ENCODE measurements at regions not wholly inside any gene's neighbourhood (a gene's known extent, or its start where the extent isn't known, plus 50 kb on each side); places are given as distances from the start of the nearest gene placed in this dataset.
"Not testable (repeated sequence)": the region's sequence is repeated elsewhere in the genome, so short reads cannot be mapped to it uniquely, and the experiment has no call there.

DNA sequence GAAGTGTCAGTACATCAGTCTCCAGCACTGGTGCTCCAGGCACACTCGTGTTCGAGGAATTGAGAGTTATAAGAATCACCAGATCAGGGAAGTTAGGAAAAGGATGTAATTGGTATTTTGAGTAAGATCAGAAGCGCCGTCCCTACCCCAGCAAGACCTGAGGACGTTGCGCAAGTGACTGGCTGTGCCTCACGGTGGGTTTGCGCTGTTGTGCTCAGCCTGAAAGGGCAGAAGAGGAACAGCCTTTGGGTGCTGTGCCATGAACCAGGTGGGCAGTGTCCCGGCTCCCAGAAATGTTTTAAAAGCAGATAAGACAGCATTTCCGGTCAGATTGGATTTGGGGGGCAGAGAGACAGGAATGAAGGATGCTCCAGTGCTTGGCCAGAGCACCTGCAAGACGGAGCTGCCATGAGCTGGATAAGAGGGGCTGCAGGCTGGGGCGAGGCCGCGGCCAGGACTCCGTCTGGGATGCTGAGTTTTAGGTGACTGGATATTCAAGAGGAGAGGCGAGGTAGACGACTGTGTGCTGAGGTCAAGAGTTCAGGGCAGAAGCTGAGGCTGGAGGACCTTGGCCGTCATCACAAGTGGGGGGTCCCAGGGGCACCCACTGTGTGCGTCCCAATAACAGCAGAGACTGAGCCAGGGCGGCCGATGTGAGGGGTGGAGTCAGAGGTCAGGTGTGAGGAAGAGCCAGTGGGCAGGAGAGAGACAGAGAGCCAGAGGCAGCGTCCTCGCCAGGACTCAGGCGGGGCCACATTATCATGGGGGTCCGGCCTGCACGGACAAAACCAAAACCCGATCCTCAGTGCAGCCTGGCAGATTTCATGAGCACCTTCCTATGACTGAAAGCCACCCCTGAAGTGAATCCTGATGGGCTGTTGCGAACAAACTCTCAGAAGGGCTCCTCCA is 77.7 kb upstream of the ALKAL2 start:
- DNase-seq: no peak

DNA sequence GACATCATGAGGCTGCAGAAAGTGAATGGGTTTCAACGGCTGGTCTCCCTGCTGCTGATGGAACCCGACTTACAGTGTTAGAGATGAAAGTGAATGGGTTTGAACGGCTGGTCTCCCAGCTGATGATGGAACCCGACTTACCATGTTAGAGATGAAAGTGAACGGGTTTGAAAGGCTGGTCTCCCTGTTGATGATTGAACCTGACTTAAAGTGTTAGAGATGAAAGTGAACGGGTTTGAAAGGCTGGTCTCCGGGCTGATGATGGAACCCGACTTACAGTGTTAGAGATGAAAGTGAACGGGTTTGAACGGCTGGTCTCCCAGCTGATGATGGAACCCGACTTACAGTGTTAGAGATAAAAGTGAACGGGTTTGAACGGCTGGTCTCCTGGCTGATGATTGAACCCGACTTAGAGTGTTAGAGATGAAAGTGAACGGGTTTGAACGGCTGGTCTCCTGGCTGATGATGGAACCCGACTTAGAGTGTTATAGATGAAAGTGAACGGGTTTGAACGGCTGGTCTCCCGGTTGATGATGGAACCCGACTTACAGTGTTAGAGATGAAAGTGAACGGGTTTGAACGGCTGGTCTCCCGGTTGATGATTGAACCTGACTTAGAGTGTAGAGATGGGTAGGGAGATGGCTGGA is 76.1 kb upstream of the ALKAL2 start:
- no peak for DNase-seq

DNA sequence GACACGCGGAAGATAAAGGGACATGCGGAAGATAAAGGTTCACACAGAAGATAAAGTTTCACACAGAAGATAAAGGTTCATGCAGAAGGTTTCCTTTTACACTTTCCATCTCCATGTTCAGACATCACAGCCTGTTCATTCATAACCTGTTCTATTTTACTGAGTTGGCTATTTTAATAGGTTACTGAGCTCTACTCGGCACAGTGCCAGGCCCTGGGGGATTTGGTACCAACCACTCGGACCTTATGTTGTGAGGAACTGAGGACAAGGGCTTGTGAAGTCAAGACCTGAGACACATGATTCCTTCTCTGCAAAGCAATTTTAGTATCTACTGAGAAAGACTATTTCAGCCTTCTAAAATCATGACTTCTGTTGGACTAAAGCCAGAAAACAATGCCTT is 75.0 kb upstream of the ALKAL2 start:
- DNase-seq: no peak

DNA sequence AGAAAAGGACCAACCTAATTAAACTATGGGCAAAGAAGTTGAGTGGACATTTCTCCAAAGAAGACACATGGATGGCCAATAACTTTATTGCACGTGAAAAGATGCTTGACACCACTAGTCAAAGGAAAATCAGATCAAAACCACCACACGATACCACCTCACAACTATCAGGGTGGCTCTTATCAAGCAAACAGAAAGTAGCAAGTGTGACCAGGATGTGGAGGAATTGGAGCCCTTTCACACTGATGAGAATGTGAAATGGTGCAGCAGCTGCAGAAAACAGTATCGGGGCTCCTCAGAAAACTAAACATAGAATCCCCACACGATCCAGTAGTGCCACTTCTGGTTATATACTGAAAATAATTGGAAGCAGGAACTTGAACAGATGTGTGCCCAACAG is 72.2 kb upstream of the ALKAL2 start:
- no peak for DNase-seq

DNA sequence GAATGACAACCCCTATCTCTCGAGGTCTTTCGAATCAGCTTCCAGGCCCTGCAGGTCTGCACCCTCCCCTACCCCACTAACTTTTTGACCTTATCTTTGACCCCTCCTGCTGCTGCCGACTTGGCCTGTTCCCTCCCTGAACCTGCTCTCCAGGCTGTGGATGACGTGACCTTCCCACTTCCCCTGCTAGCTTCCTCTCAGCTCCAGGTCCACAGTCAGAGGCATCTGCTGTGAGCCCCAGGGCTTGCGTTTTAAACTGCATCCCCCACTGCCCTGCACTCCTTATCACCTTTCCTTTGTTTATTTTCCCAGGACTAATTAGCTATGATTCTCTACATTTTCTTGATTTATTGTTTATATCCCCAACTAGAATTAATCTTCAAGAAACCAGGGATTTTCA is 71.2 kb upstream of the ALKAL2 start:
- DNase-seq: no peak

DNA sequence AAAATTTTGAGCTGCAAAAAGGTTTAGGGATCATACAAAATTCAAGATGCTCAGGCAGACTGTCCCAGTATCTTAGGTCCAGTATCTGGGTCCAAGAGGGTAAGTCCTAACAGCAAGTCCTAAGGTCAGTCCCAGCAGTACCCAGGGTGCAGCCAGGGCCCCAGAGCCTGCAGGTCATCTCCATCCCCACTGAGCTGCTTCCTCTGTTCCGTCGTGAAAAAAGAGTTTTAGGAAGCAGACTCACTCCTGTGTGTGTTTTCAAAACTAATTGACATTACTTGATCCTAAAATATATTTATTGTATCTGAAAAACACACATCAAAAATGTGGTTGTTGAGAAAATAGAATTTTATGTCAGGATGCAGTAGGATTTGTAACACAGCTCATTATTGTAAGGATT is 69.9 kb upstream of the ALKAL2 start:
- no peak for DNase-seq

DNA sequence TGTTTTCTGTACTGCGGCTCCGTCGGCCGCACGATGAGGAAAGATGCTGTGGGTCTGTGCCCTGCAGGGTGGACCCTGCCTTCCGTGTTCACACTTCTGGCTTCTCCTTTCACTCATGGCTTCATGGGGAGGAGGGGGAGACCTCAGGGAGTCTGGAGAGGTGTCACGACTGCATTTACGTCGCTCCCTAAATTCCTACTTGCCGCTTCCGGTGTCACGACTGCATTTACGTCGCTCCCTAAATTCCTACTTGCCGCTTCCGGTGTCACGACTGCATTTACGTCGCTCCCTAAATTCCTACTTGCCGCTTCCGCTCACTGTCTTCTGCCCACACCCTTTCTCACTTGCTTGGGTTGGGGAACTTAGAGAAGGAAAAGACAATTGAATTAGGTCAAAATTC is 68.4 kb upstream of the ALKAL2 start:
- not testable (repeated sequence) for DNase-seq

DNA sequence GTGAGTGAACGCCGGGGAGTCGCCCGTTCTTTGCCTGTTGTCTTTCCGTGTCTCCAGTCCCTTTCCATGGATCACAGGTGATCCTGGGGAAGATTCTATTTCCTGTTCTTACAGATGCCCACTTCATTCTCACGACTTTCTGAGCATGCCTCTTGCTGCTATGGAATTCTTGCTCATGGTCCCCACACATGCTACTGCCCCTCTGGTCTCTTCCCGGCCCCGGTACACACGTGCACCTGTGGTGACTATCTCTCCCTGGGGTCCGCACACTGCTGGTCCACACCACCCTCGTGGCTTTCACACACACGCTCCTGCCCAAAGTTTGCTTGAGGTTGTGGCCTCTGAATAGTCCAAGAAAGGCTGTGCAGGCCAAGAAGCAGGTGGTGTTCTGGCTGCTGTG is 67.9 kb upstream of the ALKAL2 start:
- no peak for DNase-seq

DNA sequence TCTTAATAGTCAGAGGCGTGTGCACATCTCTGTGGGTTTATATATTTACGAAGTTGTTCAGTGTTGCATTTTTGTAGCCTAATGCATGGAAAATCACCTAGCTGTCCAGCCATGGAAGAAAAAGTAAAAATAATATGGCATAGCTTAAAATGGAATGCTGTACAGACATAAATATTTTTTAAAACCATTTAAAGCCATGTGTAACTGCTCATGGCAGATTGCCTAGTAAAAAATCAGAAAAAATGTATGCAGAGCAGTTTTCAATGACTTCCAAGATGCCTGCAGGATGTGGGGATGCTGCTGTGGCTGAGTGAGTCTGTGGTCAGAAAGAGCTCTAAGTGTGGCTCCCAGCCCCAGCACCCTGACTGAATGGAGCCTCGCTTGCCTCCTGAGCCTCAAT is 64.8 kb upstream of the ALKAL2 start:
- no peak for DNase-seq

DNA sequence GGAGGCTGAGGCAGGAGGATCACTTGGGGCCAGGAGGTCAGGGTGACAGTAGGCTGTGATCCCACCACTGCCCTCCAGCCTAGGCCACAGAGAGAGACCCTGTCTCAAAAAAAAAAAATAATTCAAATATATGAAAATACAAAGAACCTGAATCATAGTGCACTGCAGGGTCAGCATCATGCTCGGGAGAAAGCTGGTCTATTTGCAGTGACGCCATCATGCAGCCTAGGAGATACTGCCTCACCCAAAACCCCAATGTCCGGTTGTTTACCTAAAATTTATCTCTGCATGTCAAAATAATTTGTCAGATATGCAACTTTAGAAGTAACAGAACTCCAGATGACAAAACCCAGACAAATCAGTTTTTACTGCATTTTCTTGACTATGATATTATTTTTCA is 61.5 kb upstream of the ALKAL2 start:
- no peak for DNase-seq

DNA sequence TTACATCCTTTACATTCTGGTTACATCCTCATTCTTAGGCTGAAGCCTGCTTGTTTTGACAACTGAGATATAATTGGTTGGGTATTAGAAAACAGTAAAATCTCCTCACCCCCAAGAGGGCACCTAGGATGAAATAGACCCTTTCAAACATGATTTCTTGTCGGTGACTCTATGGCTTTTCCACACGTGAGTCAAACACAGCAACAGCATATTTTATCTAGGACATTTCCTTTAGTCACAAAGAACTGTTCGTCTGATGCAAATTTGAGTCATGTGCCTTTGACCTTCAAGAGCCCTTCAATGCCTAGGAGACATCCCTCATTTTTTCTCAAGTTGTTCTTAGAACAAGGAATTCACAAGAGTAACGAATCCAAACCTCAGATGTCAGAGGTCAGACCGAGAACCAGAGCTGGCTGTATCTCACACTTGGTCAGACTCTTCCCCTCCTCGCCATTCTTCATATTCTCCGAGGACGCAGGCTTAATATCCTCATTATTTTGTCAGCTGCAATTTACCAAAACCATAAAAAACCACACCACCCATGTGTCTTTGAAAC is 60.5 kb upstream of the ALKAL2 start:
- DNase-seq: no peak

DNA sequence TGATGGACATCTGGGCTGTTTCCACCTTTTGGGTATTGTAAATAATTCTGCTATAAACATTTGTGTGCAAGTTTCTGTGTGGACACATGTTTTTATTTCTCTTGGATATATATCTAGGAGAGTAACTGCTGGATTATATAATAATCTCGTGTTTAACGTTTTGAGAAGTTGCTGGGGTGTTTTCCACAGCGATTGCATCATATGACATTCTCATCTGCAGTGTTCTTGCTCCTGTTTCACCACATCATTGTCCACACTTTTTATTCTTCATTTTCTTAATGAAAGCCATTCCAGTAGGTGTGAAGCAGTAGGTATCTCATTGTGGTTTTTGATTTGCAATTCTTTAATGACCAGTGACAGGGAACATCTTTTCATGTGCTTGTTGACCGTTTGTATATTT is 56.9 kb upstream of the ALKAL2 start:
- DNase-seq: no peak

DNA sequence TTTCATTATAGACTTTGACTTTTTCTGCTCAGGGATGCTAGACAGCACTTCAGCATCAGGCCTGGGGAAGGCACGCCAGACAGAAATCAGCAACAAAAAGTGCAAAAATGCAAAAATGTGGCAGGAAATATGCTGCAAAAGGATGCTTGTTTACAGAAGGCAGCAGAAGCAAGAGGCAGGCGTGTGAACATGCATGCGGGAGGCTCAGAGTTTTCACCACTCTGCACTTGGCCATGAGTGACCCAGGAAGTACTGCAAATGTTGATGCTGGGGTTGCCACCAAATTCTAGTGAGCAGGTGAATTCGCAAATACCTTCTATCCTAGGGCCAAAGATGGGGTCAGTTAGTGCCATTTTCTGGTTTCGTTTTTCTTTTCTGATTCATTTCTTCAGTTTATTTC is 55.5 kb upstream of the ALKAL2 start:
- no peak for DNase-seq

DNA sequence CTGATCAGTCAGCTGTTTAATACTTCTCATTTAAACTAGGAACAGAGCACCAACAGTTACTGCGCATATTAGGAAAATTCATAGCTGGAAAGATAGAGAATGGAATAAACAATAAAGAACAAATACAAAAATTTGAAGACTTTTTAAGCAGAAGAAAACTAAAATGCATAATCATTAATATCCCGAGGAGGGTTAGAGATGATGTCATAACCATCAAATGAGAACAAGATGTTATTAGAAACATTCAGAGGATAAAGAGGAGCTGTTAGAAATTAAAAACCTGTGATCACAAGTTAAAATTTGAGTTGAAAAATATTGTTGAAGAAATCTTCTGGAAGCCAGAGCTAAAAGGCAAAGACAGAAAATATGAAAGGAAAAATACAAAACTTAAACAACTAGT is 54.0 kb upstream of the ALKAL2 start:
- no peak for DNase-seq

DNA sequence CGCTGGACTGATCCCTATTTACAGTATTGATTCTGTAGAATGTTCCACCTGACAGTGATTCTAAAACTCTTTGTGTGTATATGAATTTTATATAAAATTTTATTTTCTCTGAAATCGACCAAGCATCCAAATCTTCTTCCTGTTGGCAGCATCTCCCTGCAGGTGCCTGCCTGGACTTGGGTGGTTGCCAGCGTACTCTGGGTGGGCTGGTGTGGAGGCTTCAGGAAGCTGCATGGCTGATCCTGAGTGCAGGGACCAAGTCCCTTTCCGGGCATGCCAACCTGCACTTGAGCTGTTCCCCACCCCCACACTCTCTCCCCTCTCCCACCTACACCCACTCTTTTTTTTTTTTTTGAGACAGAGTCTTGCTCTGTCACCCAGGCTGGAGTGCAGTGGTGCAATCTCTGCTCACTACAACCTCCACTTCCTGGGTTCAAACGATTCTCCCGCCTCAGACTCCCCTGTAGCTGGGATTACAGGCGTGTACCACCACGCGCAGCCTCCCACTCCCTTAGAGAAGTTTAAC is 53.2 kb upstream of the ALKAL2 start:
- no peak for DNase-seq

Data from NCI-H774 (cell line).